ENCODE measurements at regions not wholly inside any gene's neighbourhood (a gene's known extent, or its start where the extent isn't known, plus 50 kb on each side); places are given as distances from the start of the nearest gene placed in this dataset.
"Not testable (repeated sequence)": the region's sequence is repeated elsewhere in the genome, so short reads cannot be mapped to it uniquely, and the experiment has no call there.

DNA sequence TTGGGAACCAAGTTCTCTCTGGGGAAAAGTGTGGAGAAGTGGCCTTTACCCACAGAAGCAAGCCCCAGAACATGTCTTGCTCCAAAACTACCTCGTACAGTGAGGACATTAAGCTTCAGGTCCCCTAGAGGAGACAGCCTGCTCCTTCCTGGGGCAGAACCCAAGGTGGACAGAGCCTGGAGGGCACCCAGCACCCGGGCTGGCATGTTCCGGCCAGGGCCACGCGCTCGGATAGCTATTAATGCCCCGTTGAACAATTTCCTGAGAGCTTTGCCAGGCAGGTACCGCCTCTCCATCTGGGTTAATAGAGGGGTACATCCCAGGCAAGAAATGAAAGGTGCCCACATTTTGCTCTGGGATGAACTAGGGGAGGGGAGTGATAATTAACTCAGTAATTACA, 169.0 kb upstream of the GRK3 start:
- no peak for DNase-seq (ENCODE audit: extremely low spot score in 2 of 2)
- Histone ChIP-seq H3K27me3 (no peaks in the 10 kb centered on the region), H3K4me3 (no peak overlapping the region), H3K27ac (no peak overlapping the region), H3K36me3 (no peaks in the 10 kb centered on the region), H3K4me1 (peaks cover 8% of the 10 kb centered on the region), H3K9me3 (no peaks in the 10 kb centered on the region)
- TF ChIP-seq, protein P1, sequence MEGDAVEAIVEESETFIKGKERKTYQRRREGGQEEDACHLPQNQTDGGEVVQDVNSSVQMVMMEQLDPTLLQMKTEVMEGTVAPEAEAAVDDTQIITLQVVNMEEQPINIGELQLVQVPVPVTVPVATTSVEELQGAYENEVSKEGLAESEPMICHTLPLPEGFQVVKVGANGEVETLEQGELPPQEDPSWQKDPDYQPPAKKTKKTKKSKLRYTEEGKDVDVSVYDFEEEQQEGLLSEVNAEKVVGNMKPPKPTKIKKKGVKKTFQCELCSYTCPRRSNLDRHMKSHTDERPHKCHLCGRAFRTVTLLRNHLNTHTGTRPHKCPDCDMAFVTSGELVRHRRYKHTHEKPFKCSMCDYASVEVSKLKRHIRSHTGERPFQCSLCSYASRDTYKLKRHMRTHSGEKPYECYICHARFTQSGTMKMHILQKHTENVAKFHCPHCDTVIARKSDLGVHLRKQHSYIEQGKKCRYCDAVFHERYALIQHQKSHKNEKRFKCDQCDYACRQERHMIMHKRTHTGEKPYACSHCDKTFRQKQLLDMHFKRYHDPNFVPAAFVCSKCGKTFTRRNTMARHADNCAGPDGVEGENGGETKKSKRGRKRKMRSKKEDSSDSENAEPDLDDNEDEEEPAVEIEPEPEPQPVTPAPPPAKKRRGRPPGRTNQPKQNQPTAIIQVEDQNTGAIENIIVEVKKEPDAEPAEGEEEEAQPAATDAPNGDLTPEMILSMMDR (IDR thresholded peaks at IDR 0.05) = no peak
- TF ChIP-seq POLR2A (IDR thresholded peaks at IDR 0.05) = no peak
- TF ChIP-seq POLR2AphosphoS5 (IDR thresholded peaks at IDR 0.05; ENCODE audit: insufficient read depth in 1 of 2, low read depth in 1 of 2) = no peak
- intact Hi-C loops (cut with DNase I) = no loop called here

DNA sequence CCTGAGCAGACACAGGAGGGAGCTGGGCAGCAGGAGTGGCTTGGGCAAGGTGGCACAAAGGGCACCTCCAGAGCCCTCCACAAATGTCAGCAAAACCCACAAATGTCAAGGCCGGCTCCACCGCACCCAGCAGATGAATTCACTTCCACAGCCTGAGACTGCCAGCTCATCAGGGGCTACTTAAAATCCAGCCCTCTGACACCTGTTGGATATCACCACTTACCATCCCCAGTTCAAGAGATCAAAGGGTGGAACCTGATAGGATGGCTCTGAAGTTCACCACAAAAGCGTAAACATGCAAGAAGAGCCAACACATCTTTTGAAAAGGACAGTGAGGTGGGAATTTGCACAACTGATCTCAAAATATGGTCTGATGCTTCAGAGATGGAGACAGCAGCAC, 168.6 kb upstream of the GRK3 start:
- no peak overlapping the region for H3K4me3 ChIP-seq
- TF ChIP-seq, protein P1 (IDR thresholded peaks at IDR 0.05) = no peak
- TF ChIP-seq POLR2A (IDR thresholded peaks at IDR 0.05) (no peak), POLR2AphosphoS5 (IDR thresholded peaks at IDR 0.05; ENCODE audit: insufficient read depth in 1 of 2, low read depth in 1 of 2) (no peak)
- H3K27me3 ChIP-seq = no peaks in the 10 kb centered on the region
- no peak for DNase-seq (ENCODE audit: extremely low spot score in 2 of 2)
- peaks cover 12% of the 10 kb centered on the region for H3K4me1 ChIP-seq
- H3K9me3 ChIP-seq = no peaks in the 10 kb centered on the region
- H3K27ac ChIP-seq = no peak overlapping the region
- no peaks in the 10 kb centered on the region for H3K36me3 ChIP-seq
- intact Hi-C loops (cut with DNase I) = no loop called here

DNA sequence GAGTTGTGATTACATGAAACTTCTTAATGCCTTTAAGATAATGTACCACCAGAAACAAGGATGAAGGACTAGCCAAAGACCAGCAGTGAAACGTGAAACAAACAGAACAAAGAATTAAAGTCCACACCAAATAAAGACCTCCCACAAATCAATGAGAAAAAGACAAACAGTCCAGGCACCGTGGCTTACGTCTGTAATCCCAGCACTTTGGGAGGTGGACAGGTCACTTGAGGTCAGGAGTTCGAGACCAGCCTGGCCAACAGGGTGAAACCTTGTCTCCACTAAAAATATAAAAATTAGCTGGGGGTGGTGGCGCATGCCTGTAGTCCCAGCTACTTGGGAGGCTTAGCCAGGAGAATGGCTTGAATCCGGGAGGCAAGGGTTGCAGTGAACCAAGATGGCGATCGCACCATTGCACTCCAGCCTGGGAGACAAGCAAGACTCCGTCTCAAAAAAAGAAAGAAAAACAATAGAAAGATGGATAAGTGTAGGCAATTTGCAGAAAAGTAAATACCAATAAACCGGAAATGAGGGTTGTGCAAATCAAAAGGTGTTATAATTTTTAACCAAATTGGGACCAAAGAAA, 167.8 kb upstream of the GRK3 start:
- H3K9me3 ChIP-seq = no peaks in the 10 kb centered on the region
- H3K27me3 ChIP-seq = no peaks in the 10 kb centered on the region
- intact Hi-C loops (cut with DNase I) = no loop called here
- no peaks in the 10 kb centered on the region for H3K36me3 ChIP-seq
- H3K27ac ChIP-seq = no peak overlapping the region
- no peak overlapping the region for H3K4me3 ChIP-seq
- TF ChIP-seq POLR2AphosphoS5 (IDR thresholded peaks at IDR 0.05; ENCODE audit: insufficient read depth in 1 of 2, low read depth in 1 of 2) (no peak), POLR2A (IDR thresholded peaks at IDR 0.05) (no peak)
- TF ChIP-seq, protein P1 (IDR thresholded peaks at IDR 0.05) = no peak
- peaks cover 19% of the 10 kb centered on the region for H3K4me1 ChIP-seq
- no peak for DNase-seq (ENCODE audit: extremely low spot score in 2 of 2)

DNA sequence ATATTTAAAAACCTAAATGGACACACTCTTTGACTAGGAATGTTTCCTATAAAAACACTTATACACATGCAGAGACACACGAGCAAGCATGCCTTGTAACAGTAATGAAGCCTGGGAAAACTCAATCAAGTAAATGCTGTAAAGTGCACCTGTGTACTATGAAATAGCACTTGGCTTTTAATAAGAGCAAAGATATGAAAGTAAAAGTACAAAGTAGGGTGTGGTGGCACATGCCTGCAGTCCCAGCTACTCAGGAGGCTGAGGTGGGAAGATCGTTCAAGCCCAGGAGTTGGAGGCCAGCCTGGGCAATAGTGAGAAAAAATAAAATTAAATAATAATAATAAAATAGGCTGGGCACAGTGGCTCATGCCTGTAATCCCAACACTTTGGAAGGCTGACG, 166.9 kb upstream of the GRK3 start:
- intact Hi-C loops (cut with DNase I) = no loop called here
- Histone ChIP-seq H3K4me3 (no peak overlapping the region), H3K27me3 (no peaks in the 10 kb centered on the region), H3K4me1 (peaks cover 28% of the 10 kb centered on the region), H3K9me3 (no peaks in the 10 kb centered on the region), H3K36me3 (no peaks in the 10 kb centered on the region), H3K27ac (no peak overlapping the region)
- TF ChIP-seq, protein P1 (IDR thresholded peaks at IDR 0.05) = no peak
- TF ChIP-seq POLR2AphosphoS5 (IDR thresholded peaks at IDR 0.05; ENCODE audit: insufficient read depth in 1 of 2, low read depth in 1 of 2) (no peak), POLR2A (IDR thresholded peaks at IDR 0.05) (no peak)
- DNase-seq (ENCODE audit: extremely low spot score in 2 of 2) = no peak

DNA sequence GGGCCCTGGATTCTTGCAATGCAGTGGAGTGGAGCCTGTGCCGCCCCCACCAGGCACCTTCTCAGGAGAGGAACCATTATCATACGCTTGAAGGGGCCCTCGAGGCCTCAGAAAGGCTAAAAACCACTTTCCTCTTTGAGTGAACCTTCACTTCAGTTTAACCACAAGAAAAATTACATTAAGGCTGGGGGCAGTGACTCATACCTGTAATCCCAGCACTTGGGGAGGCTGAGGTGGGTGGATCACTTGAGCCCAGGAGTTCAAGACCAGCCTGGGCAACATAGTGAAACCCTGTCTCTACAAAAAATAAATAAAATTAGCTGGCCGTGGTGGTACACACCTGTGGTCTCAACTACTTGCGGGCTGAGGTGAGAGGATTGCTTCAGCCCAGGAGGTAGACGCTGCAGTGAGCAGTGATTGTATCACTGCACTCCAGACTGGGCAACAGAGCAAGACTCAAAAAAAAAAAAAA, 165.8 kb upstream of the GRK3 start:
- intact Hi-C loops (cut with DNase I); H3K27me3 ChIP-seq: not testable (repeated sequence)
- peaks cover 38% of the 10 kb centered on the region for H3K4me1 ChIP-seq

More for the DNA sequence above, 165.8 kb upstream of the GRK3 start:
- H3K27ac ChIP-seq; H3K9me3 ChIP-seq; DNase-seq (ENCODE audit: extremely low spot score in 2 of 2); H3K4me3 ChIP-seq; H3K36me3 ChIP-seq: not testable (repeated sequence)

Measured in vagina (tissue), 2 donors.